ENCODE measurements at regions not wholly inside any gene's neighbourhood (a gene's known extent, or its start where the extent isn't known, plus 50 kb on each side); places are given as distances from the start of the nearest gene placed in this dataset.

DNA sequence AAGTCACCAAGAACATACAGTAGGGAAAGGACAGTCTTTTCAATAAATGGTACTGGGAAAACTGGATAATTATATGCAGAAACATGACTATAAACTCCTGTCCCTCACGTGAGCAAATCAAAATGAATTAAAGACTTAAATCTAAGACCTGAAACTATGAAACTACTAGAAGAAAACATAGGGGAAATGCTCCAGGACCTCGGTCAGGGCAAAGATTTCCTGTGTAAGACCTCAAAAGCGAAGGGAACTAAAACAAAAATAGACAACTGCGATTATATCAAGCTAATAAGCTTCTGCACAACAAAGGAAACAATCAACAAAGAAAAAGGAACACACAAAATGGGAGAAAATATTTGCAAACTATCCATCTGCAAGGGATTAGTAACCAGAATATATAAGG is 62.7 kb downstream of the CRYGS start:
- TF ChIP-seq EZH2 (IDR thresholded peaks at IDR 0.05; ENCODE audit: insufficient read depth, poor library complexity, severe bottlenecking) (no peak), EZH2phosphoT487 (IDR thresholded peaks at IDR 0.05; ENCODE audit: insufficient read depth, low read depth) (no peak)

Data from GM23248 (cell line).